WTC11 (cell line): ENCODE measurements at regions not wholly inside any gene's neighbourhood (a gene's known extent, or its start where the extent isn't known, plus 50 kb on each side); places are given as distances from the start of the nearest gene placed in this dataset.

Experiments
- ATAC-seq: fragments of 200-7000 bp; cut with Tn5 transposase; 2 replicates; pipeline ENCODE4 v1.10.0; 2021; ENCODE audit warnings: mild to moderate bottlenecking, moderate library complexity
- CTCF ChIA-PET: fragments of 300-600 bp; sonication (Branson Sonifier 250); formaldehyde crosslinking; loops from one replicate; lab custom pipeline; 2021; ENCODE audit warnings: antibody characterized with exemption; lab: Charles Lee
- POLR2A ChIA-PET: fragments of 350-600 bp; sonication (Branson Sonifier 250); formaldehyde crosslinking; loops from one replicate; lab custom pipeline; 2021; ENCODE audit warnings: antibody characterized with exemption; lab: Charles Lee
- DNase-seq: peaks from one replicate; pipeline ENCODE4 v3.0.0; 2021; ENCODE audit warnings: low spot score
- H3K27ac Mint-ChIP-seq: 2 replicates; pipeline ENCODE4 v1.8.0; 2021; ENCODE audit warnings: mixed read lengths
- H3K27me3 Mint-ChIP-seq: 2 replicates; pipeline ENCODE4 v1.8.0; 2021; ENCODE audit warnings: low read depth, mild to moderate bottlenecking, moderate library complexity, mixed read lengths
- H3K36me3 Mint-ChIP-seq: 2 replicates; pipeline ENCODE4 v1.8.0; 2021; ENCODE audit warnings: mixed read lengths
- H3K4me1 Mint-ChIP-seq: 2 replicates; pipeline ENCODE4 v1.8.0; 2022; ENCODE audit warnings: mixed read lengths
- H3K4me3 Mint-ChIP-seq: 2 replicates; pipeline ENCODE4 v1.8.0; 2021; ENCODE audit warnings: mild to moderate bottlenecking, moderate library complexity, mixed read lengths
- H3K9me3 Mint-ChIP-seq: 2 replicates; pipeline ENCODE4 v1.8.0; 2021; ENCODE audit warnings: mixed read lengths
- CDX4 ChIP-seq: fragments of 250-450 bp; sonication (Bioruptor Pico); IDR thresholded peaks from 2 replicates; pipeline ENCODE4 v1.9.0; 2021; ENCODE audit warnings: moderate library complexity, mild to moderate bottlenecking, inconsistent platforms, borderline replicate concordance
- ELF4 ChIP-seq: sonication (generic); formaldehyde crosslinking; IDR thresholded peaks from 2 replicates; pipeline ENCODE4 v1.8.1; 2022; ENCODE audit warnings: low read depth, mild to moderate bottlenecking, moderate library complexity, missing genetic modification reagents
- FOXJ3 ChIP-seq: sonication (generic); formaldehyde crosslinking; IDR thresholded peaks from 2 replicates; pipeline ENCODE4 v1.9.0; 2021; ENCODE audit warnings: missing genetic modification reagents, mild to moderate bottlenecking, borderline replicate concordance
- GABPB1 ChIP-seq: sonication (generic); formaldehyde crosslinking; IDR thresholded peaks from 2 replicates; pipeline ENCODE4 v1.8.1; 2023; ENCODE audit warnings: mild to moderate bottlenecking, missing genetic modification reagents
- GTF2I ChIP-seq: fragments of 250-450 bp; sonication (Bioruptor Pico); conservative IDR thresholded peaks from 2 replicates; pipeline ENCODE4 v1.4.0; 2021; ENCODE audit warnings: mild to moderate bottlenecking
- MLX ChIP-seq: sonication (generic); formaldehyde crosslinking; IDR thresholded peaks from 2 replicates; pipeline ENCODE4 v1.8.1; 2023; ENCODE audit warnings: mild to moderate bottlenecking, missing genetic modification reagents, moderate library complexity
- MYBL2 ChIP-seq: sonication (generic); formaldehyde crosslinking; IDR thresholded peaks from 2 replicates; pipeline ENCODE4 v1.8.1; 2023; ENCODE audit warnings: mild to moderate bottlenecking, moderate library complexity, missing genetic modification reagents
- NFE2L1 ChIP-seq: sonication (generic); formaldehyde crosslinking; IDR thresholded peaks from 2 replicates; pipeline ENCODE4 v1.8.1; 2023; ENCODE audit warnings: missing genetic modification reagents
- NFYB ChIP-seq: sonication (generic); formaldehyde crosslinking; conservative IDR thresholded peaks from 2 replicates; pipeline ENCODE4 v1.8.0; 2022; ENCODE audit warnings: low read depth, missing genetic modification reagents
- PRDM15 ChIP-seq: sonication (generic); formaldehyde crosslinking; IDR thresholded peaks from 2 replicates; pipeline ENCODE4 v1.8.0; 2022; ENCODE audit warnings: missing genetic modification reagents
- SMAD3 ChIP-seq: sonication (generic); formaldehyde crosslinking; IDR thresholded peaks from 2 replicates; pipeline ENCODE4 v1.8.0; 2022; ENCODE audit warnings: missing genetic modification reagents, mild to moderate bottlenecking, borderline replicate concordance
- TEAD4 ChIP-seq: sonication (generic); formaldehyde crosslinking; IDR thresholded peaks from 2 replicates; pipeline ENCODE4 v1.8.0; 2022; ENCODE audit warnings: mild to moderate bottlenecking, missing genetic modification reagents
- ZNF138 ChIP-seq: sonication (generic); formaldehyde crosslinking; conservative IDR thresholded peaks from 2 replicates; pipeline ENCODE4 v1.8.1; 2022; ENCODE audit warnings: mild to moderate bottlenecking, moderate library complexity, missing genetic modification reagents
- ZNF232 ChIP-seq: sonication (generic); formaldehyde crosslinking; IDR thresholded peaks from 2 replicates; pipeline ENCODE4 v1.8.0; 2022; ENCODE audit warnings: mild to moderate bottlenecking, missing genetic modification reagents
- ZNF281 ChIP-seq: sonication (generic); formaldehyde crosslinking; IDR thresholded peaks from 2 replicates; pipeline ENCODE4 v1.8.0; 2023; ENCODE audit warnings: mild to moderate bottlenecking, missing genetic modification reagents
- ZNF512 ChIP-seq: sonication (generic); formaldehyde crosslinking; IDR thresholded peaks from 2 replicates; pipeline ENCODE4 v1.8.1; 2022; ENCODE audit warnings: missing genetic modification reagents, borderline replicate concordance
- ZNF532 ChIP-seq: fragments of 250-450 bp; sonication (Bioruptor Pico); IDR thresholded peaks from 2 replicates; pipeline ENCODE4 v1.9.0; 2021; ENCODE audit warnings: mild to moderate bottlenecking, borderline replicate concordance
- ZSCAN18 ChIP-seq: fragments of 250-450 bp; sonication (Bioruptor Pico); IDR thresholded peaks from 2 replicates; pipeline ENCODE4 v2.1.2; 2022; ENCODE audit warnings: mild to moderate bottlenecking, moderate library complexity

- no peak for TF ChIP-seq ELF4
- TF ChIP-seq FOXJ3 (CRISPR knock-in tag), result no peak
- no peak overlapping the region for H3K4me3 Mint-ChIP-seq
- ATAC-seq (no peak), DNase-seq (no peak)
- POLR2A ChIA-PET, result interaction anchor here (0.6 kb wide), 1 partner anchor 129 kb away, joined by 3 read pairs; no protein-coding TSS in a partner anchor
- no peak overlapping the region for H3K27ac Mint-ChIP-seq
- no peaks in the 10 kb centered on the region for H3K36me3 Mint-ChIP-seq
- no peaks in the 10 kb centered on the region for H3K9me3 Mint-ChIP-seq
- CTCF ChIA-PET, result interaction anchor here (1.2 to 1.4 kb wide), 2 partner anchors 22 to 308 kb away, joined by 3 to 6 read pairs; no protein-coding TSS in a partner anchor
- peaks cover 5% of the 10 kb centered on the region for H3K4me1 Mint-ChIP-seq
- no peaks in the 10 kb centered on the region for H3K27me3 Mint-ChIP-seq
Measured at GRCh38 chr2:7405861-7406715, 488.9 kb downstream of the RNF144A start.

GRCh38 chr2:7407001-7407400 lies 489.8 kb downstream of the RNF144A start:
- no peak overlapping the region for H3K27ac Mint-ChIP-seq
- H3K36me3 Mint-ChIP-seq, result no peaks in the 10 kb centered on the region
- H3K9me3 Mint-ChIP-seq, result no peaks in the 10 kb centered on the region
- CTCF ChIA-PET, result interaction anchor here (1.2 kb wide), 1 partner anchor 309 kb away, joined by 3 read pairs; no protein-coding TSS in a partner anchor
- POLR2A ChIA-PET, result no interaction called here
- H3K27me3 Mint-ChIP-seq, result no peaks in the 10 kb centered on the region
- H3K4me3 Mint-ChIP-seq, result no peak overlapping the region
- ATAC-seq (no peak), DNase-seq (no peak)
- peaks cover 5% of the 10 kb centered on the region for H3K4me1 Mint-ChIP-seq
- TF ChIP-seq NFYB (CRISPR knock-in tag) (no peak), ZNF138 (CRISPR knock-in tag) (no peak), ZNF281 (no peak), ZSCAN18 (CRISPR knock-in tag) (no peak), GABPB1 (no peak), ZNF532 (CRISPR knock-in tag) (no peak), MYBL2 (CRISPR knock-in tag) (no peak), CDX4 (CRISPR knock-in tag) (no peak), ZNF232 (CRISPR knock-in tag) (no peak), SMAD3 (CRISPR knock-in tag) (no peak), ZNF512 (CRISPR knock-in tag) (no peak), NFE2L1 (CRISPR knock-in tag) (no peak), GTF2I (CRISPR knock-in tag) (no peak), PRDM15 (no peak), MLX (CRISPR knock-in tag) (no peak), TEAD4 (CRISPR knock-in tag) (no peak)
